ENCODE measurements at regions not wholly inside any gene's neighbourhood (a gene's known extent, or its start where the extent isn't known, plus 50 kb on each side); places are given as distances from the start of the nearest gene placed in this dataset.

DNA sequence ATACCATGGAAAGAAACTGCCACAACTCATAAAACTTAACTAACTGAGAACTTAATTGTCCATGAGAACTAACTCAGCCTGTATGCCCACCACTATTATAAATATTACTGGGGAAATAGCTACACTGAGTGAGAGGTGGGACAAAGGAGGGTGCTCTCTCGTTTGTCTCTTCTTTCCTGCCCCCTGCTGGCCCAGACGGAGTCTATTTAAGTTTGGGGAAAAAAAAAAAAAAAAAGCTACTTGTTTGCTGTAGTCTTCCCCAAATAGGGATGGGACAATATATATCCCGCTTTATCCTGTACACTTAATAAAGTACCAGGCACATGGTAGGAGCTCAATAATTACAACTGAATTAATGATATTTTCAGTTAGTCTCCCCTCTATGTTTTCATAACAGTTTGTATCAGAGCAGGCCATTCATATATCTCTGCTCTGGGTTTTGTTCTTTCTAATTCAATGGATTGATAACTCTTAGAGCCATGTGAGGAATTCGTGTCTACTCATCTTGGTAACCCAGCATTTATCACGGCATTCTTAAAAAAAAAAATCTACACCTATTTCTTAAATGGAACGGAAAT is 647.6 kb upstream of the PKDCC start:
- TF ChIP-seq, protein P1, sequence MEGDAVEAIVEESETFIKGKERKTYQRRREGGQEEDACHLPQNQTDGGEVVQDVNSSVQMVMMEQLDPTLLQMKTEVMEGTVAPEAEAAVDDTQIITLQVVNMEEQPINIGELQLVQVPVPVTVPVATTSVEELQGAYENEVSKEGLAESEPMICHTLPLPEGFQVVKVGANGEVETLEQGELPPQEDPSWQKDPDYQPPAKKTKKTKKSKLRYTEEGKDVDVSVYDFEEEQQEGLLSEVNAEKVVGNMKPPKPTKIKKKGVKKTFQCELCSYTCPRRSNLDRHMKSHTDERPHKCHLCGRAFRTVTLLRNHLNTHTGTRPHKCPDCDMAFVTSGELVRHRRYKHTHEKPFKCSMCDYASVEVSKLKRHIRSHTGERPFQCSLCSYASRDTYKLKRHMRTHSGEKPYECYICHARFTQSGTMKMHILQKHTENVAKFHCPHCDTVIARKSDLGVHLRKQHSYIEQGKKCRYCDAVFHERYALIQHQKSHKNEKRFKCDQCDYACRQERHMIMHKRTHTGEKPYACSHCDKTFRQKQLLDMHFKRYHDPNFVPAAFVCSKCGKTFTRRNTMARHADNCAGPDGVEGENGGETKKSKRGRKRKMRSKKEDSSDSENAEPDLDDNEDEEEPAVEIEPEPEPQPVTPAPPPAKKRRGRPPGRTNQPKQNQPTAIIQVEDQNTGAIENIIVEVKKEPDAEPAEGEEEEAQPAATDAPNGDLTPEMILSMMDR (IDR thresholded peaks at IDR 0.05) = no peak
- TF ChIP-seq POLR2A (IDR thresholded peaks at IDR 0.05) (no peak), EP300 (IDR thresholded peaks at IDR 0.05) (no peak)

Data from stomach (tissue), 4 donors.